ENCODE measurements at regions not wholly inside any gene's neighbourhood (a gene's known extent, or its start where the extent isn't known, plus 50 kb on each side); places are given as distances from the start of the nearest gene placed in this dataset.

DNA sequence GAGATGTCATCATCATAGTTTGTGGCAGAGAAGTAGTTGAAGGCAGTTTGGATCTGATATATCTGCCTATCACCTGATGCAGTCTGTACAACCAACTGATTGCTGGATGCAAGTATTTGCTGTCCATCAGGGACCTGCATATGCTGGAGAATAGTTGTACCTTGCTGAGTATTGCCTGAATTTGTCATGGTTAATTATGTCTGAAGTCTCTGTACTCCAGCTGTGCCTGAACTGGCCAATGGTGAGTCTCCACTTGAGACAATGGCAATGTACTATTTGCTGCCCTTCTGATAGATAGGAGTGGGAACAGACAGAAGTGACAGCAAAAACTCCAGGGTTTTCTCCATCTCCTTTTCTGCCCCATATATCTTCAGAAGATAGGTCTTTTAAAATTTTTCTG is 531.5 kb downstream of the EPHA7 start:
- Histone ChIP-seq H3K79me2 (ENCODE audit: control insufficient read depth, insufficient read depth, low read length) (no peaks in the 10 kb centered on the region), H2AFZ (ENCODE audit: control insufficient read depth, low read depth, low read length) (no peak overlapping the region), H3K9me3 (replicated peaks; ENCODE audit: control insufficient read depth, insufficient read depth, low read length) (no peaks in the 10 kb centered on the region), H3K4me2 (ENCODE audit: control insufficient read depth, insufficient read depth) (no peak overlapping the region), H3K36me3 (ENCODE audit: control insufficient read depth in 2 of 2, insufficient read depth in 2 of 2, low read length in 1 of 2) (no peaks in the 10 kb centered on the region), H4K20me1 (ENCODE audit: control insufficient read depth, insufficient read depth) (no peaks in the 10 kb centered on the region), H3K27me3 (replicated peaks in 1 of 2; ENCODE audit: control insufficient read depth in 2 of 2, insufficient read depth in 2 of 2, low read length in 1 of 2) (no peaks in the 10 kb centered on the region), H3K9ac (ENCODE audit: control insufficient read depth, insufficient read depth, low read length) (no peak overlapping the region), H3K27ac (ENCODE audit: control insufficient read depth, insufficient read depth) (no peak overlapping the region), H3K4me3 (no peak overlapping the region), H3K4me1 (ENCODE audit: control insufficient read depth, insufficient read depth, low read length) (no peaks in the 10 kb centered on the region)
- RAD21 ChIA-PET (ENCODE audit: unreplicated experiment) = no interaction called here
- FAIRE-seq (no peak), DNase-seq (ENCODE audit: low read depth, low spot score) (no peak), ATAC-seq (no peak)
- POLR2A ChIA-PET = no interaction called here
- SMC1A ChIA-PET (ENCODE audit: uncharacterized antibody, unreplicated experiment) = no interaction called here
- intact Hi-C loops (cut with micrococcal nuclease; ENCODE audit: unreplicated experiment) = no loop called here
- CTCF ChIA-PET = no interaction called here
- BruUV-seq (replicated peaks) = no TSS peak
- TF ChIP-seq BRCA1 (IDR thresholded peaks at IDR 0.05; ENCODE audit: low read depth, low read length) = no peak
- no peak for TF ChIP-seq HCFC1 (IDR thresholded peaks at IDR 0.05; ENCODE audit: low read length)
- TF ChIP-seq MYB (IDR thresholded peaks at IDR 0.05; ENCODE audit: borderline replicate concordance, low read depth, low read length) = no peak
- no peak for TF ChIP-seq PAX5 (IDR thresholded peaks at IDR 0.05; ENCODE audit: borderline replicate concordance, low read depth, low read length)
- no peak for TF ChIP-seq TCF12 (IDR thresholded peaks at IDR 0.05; ENCODE audit: low read depth, low read length)
- no peak for TF ChIP-seq NR2C2 (IDR thresholded peaks at IDR 0.05; ENCODE audit: borderline replicate concordance, control insufficient read depth, insufficient read length, low read depth)
- no peak for TF ChIP-seq IKZF1 (conservative IDR thresholded peaks at IDR 0.05)
- no peak for TF ChIP-seq HDAC2 (IDR thresholded peaks at IDR 0.05)
- TF ChIP-seq CREB1 (IDR thresholded peaks at IDR 0.05; ENCODE audit: low read depth) = no peak
- in situ Hi-C loops (cut with MboI) = no loop called here

DNA sequence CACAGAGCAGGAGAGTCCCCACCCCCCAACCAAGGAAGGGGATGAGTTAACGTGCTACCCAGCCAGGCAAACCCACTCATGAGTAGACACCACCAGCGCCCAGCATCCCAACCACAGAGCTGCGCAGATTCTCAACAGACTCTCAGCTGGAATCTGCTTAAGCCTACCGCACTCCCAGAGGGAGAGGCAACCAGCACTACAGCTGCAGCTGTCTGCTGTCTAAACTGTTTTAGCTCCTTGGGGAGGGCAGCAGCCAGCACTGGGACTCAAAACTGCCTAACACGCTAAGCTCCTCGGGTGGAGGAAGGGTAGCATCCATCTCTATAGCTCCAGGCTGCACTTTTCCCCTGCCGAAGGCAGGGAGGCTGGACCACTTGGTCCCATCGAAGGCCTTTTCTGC is 539.8 kb downstream of the EPHA7 start:
- Histone ChIP-seq H2AFZ (ENCODE audit: control insufficient read depth, low read depth, low read length) (no peak overlapping the region), H3K9ac (ENCODE audit: control insufficient read depth, insufficient read depth, low read length) (no peak overlapping the region), H3K27me3 (replicated peaks in 1 of 2; ENCODE audit: control insufficient read depth in 2 of 2, insufficient read depth in 2 of 2, low read length in 1 of 2) (no peaks in the 10 kb centered on the region), H3K79me2 (ENCODE audit: control insufficient read depth, insufficient read depth, low read length) (no peaks in the 10 kb centered on the region), H3K36me3 (ENCODE audit: control insufficient read depth in 2 of 2, insufficient read depth in 2 of 2, low read length in 1 of 2) (no peaks in the 10 kb centered on the region), H3K4me2 (ENCODE audit: control insufficient read depth, insufficient read depth) (no peak overlapping the region), H3K9me3 (replicated peaks; ENCODE audit: control insufficient read depth, insufficient read depth, low read length) (no peaks in the 10 kb centered on the region), H3K27ac (ENCODE audit: control insufficient read depth, insufficient read depth) (no peak overlapping the region), H3K4me3 (no peak overlapping the region), H4K20me1 (ENCODE audit: control insufficient read depth, insufficient read depth) (no peaks in the 10 kb centered on the region), H3K4me1 (ENCODE audit: control insufficient read depth, insufficient read depth, low read length) (no peaks in the 10 kb centered on the region)
- no TSS peak for BruUV-seq (replicated peaks)
- in situ Hi-C loops (cut with MboI) = no loop called here
- FAIRE-seq = no peak
- ATAC-seq = no peak
- 28% methylated on average over 8 of the region's 8 CpGs for WGBS (ENCODE audit: insufficient coverage, insufficient replicate concordance, low lambda C conversion rate, missing lambda C conversion rate)
- POLR2A ChIA-PET = interaction anchor here (0.6 kb wide), 1 partner anchor 854 kb away, joined by 3 read pairs; no protein-coding TSS in a partner anchor
- CTCF ChIA-PET = no interaction called here
- DNase-seq (ENCODE audit: low read depth, low spot score) = no peak
- intact Hi-C loops (cut with micrococcal nuclease; ENCODE audit: unreplicated experiment) = no loop called here
- RAD21 ChIA-PET (ENCODE audit: unreplicated experiment) = no interaction called here
- SMC1A ChIA-PET (ENCODE audit: uncharacterized antibody, unreplicated experiment) = no interaction called here
- TF ChIP-seq NFIC (IDR thresholded peaks at IDR 0.05; ENCODE audit: low read depth, low read length) (no peak), TCF12 (IDR thresholded peaks at IDR 0.05; ENCODE audit: low read depth, low read length) (no peak), KAT2A (conservative IDR thresholded peaks at IDR 0.05; ENCODE audit: control insufficient read depth, low read depth, low read length) (no peak)
- TF ChIP-seq, protein P1, sequence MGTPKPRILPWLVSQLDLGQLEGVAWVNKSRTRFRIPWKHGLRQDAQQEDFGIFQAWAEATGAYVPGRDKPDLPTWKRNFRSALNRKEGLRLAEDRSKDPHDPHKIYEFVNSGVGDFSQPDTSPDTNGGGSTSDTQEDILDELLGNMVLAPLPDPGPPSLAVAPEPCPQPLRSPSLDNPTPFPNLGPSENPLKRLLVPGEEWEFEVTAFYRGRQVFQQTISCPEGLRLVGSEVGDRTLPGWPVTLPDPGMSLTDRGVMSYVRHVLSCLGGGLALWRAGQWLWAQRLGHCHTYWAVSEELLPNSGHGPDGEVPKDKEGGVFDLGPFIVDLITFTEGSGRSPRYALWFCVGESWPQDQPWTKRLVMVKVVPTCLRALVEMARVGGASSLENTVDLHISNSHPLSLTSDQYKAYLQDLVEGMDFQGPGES (IDR thresholded peaks at IDR 0.05) = no peak
- TF ChIP-seq, protein P2, sequence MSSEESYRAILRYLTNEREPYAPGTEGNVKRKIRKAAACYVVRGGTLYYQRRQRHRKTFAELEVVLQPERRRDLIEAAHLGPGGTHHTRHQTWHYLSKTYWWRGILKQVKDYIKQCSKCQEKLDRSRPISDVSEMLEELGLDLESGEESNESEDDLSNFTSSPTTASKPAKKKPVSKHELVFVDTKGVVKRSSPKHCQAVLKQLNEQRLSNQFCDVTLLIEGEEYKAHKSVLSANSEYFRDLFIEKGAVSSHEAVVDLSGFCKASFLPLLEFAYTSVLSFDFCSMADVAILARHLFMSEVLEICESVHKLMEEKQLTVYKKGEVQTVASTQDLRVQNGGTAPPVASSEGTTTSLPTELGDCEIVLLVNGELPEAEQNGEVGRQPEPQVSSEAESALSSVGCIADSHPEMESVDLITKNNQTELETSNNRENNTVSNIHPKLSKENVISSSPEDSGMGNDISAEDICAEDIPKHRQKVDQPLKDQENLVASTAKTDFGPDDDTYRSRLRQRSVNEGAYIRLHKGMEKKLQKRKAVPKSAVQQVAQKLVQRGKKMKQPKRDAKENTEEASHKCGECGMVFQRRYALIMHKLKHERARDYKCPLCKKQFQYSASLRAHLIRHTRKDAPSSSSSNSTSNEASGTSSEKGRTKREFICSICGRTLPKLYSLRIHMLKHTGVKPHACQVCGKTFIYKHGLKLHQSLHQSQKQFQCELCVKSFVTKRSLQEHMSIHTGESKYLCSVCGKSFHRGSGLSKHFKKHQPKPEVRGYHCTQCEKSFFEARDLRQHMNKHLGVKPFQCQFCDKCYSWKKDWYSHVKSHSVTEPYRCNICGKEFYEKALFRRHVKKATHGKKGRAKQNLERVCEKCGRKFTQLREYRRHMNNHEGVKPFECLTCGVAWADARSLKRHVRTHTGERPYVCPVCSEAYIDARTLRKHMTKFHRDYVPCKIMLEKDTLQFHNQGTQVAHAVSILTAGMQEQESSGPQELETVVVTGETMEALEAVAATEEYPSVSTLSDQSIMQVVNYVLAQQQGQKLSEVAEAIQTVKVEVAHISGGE (CRISPR knock-in tag; IDR thresholded peaks at IDR 0.05) = no peak

All from GM12878 (cell line).